Keratinocyte (primary cell): ENCODE measurements at regions not wholly inside any gene's neighbourhood (a gene's known extent, or its start where the extent isn't known, plus 50 kb on each side); places are given as distances from the start of the nearest gene placed in this dataset.

Experiments
- CTCF ChIP-seq, 3 experiments: IDR thresholded peaks in 1 of 3; conservative IDR thresholded peaks in 1 of 3; optimal IDR thresholded peaks in 1 of 3; 2 replicates in 2 of 3; 3 replicates in 1 of 3; pipeline versions ENCODE3 to v1.5.1; 2011; ENCODE audit warnings: low read length in 3 of 3, mild to moderate bottlenecking in 3 of 3, moderate library complexity in 2 of 3, control low read depth in 1 of 3, inconsistent platforms in 1 of 3; ENCODE audit not compliant: insufficient read depth in 2 of 3; ENCODE audit errors: extremely low read depth in 1 of 3
- EZH2 ChIP-seq: IDR thresholded peaks from one replicate; pipeline ENCODE4 v1.6.1; 2012; ENCODE audit warnings: inconsistent platforms, mild to moderate bottlenecking, low read length, moderate library complexity

- TF ChIP-seq CTCF (optimal IDR thresholded peaks at IDR 0.05 in 1 of 3, IDR thresholded peaks at IDR 0.05 in 1 of 3, conservative IDR thresholded peaks at IDR 0.05 in 1 of 3; ENCODE audit: extremely low read depth in 1 of 3, insufficient read depth in 2 of 3, low read length in 3 of 3) (no peak), EZH2 (no peak)
Measured at GRCh38 chr1:79069828-79070227, 63.3 kb upstream of the ADGRL4 start.
